Cardiac fibroblast (primary cell): ENCODE measurements at regions not wholly inside any gene's neighbourhood (a gene's known extent, or its start where the extent isn't known, plus 50 kb on each side); places are given as distances from the start of the nearest gene placed in this dataset.

ENCODE experiments used
- DNase-seq, 2 donors: peaks; one replicate each; pipeline versions ENCODE4 v3.0.0 to v3.0.0-alpha.2; 2010; ENCODE audit warnings: low read depth in 2 of 2
- H3K4me3 ChIP-seq, 2 donors: replicated peaks in 1 of 2; 1 replicate in 1 of 2; 2 replicates in 1 of 2; pipeline ENCODE4 v1.5.1; 2011; ENCODE audit warnings: low read depth in 2 of 2, low read length in 2 of 2, mild to moderate bottlenecking in 2 of 2, moderate library complexity in 1 of 2
- TF ChIP-seq, protein P1 (sequence below): IDR thresholded peaks from one replicate; pipeline ENCODE4 v1.5.1; 2011; ENCODE audit warnings: low read depth, mild to moderate bottlenecking, low read length, inconsistent platforms

DNA sequence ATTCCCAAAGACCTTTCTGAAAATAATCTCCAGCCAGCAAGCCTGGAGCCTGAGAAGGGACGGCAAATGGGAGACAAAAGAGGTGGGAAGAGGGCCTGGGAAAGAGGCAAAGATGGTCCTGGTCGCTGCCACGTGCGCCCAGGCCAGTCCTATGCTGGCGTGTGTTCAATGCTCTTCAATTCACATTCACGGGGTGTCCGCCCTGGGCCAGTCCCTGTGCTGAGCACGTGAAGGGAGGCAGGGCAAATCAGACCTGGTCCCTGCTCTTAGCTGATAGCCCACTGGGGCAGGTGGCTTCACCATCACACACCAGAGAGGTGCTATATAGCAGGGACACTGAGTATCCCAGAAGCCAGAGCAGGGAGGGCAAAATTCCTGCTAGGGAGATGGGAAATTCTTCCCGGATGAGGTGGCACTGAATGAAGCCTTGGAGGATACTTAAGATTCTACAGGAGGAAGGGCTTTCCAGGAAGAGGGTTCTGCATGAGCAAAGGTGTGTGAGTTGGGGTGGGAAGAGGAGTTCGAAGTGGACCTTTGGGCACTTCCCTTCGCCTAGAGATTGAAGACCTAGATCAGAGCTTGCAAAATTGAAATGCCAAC lies 148.2 kb downstream of the CHST1 start:
- H3K4me3 ChIP-seq, result no peak overlapping the region
- DNase-seq, result no peak
- TF ChIP-seq, protein P1, sequence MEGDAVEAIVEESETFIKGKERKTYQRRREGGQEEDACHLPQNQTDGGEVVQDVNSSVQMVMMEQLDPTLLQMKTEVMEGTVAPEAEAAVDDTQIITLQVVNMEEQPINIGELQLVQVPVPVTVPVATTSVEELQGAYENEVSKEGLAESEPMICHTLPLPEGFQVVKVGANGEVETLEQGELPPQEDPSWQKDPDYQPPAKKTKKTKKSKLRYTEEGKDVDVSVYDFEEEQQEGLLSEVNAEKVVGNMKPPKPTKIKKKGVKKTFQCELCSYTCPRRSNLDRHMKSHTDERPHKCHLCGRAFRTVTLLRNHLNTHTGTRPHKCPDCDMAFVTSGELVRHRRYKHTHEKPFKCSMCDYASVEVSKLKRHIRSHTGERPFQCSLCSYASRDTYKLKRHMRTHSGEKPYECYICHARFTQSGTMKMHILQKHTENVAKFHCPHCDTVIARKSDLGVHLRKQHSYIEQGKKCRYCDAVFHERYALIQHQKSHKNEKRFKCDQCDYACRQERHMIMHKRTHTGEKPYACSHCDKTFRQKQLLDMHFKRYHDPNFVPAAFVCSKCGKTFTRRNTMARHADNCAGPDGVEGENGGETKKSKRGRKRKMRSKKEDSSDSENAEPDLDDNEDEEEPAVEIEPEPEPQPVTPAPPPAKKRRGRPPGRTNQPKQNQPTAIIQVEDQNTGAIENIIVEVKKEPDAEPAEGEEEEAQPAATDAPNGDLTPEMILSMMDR, result no peak

DNA sequence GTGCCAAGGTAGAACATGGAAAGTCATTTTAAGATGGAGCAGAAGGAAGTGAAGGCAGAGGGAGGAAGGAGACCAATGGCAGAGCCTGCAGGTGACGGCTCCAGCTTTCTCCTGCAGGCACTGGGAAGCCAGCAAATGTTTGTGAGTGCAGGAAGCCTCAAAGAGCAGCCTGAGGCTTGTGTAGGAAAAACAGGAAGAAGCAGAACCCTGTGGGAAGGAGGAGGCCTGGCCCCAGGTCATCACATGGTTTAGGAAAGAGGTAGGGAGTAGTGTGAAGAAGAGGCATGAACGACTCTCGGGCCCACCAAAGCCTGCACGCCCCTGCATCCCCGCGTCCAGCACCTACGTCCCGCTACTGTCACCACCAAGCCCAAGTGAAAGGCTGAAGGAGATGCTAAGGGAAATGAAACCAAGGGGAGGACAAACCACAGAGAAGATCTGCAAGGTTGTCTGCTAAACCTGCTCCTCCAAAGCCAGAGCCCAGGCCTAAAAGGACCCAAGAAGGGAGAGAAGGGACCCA lies 151.5 kb downstream of the CHST1 start:
- TF ChIP-seq, protein P1, result no peak
- H3K4me3 ChIP-seq, result no peak overlapping the region
- DNase-seq, result no peak

DNA sequence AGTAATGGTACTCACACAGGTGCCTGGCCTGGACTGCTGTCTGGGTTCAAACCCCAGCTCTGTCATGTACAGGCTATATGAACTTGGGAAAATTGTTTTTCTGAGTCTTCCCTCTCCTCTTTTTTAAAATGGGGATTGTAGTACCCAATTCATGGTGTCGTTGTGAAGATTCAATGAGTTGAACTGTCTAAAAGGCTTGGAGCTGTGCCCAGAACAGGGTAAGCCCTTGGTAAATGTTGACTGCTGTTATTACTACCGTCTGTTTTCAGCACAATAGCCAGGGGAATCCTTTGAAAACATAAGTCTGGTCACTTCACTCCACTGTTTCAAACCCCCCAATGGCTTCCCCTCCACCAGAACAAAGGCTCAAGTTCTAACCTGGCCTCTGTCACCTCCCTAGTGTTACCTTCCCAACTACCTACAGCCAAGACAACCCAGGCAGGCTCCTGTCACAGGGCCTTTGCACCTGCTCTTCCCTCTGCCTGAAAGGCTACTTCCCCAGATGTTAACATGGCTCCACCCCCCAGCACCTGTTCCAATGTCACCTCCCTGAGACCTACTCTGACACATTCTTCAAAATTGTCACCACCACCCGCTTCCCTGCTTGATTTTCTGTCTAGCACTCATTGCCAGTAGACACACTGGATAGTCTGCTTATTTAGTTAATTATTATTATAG lies 152.8 kb downstream of the CHST1 start:
- no peak overlapping the region for H3K4me3 ChIP-seq
- TF ChIP-seq, protein P1, result no peak
- DNase-seq, result no peak

DNA sequence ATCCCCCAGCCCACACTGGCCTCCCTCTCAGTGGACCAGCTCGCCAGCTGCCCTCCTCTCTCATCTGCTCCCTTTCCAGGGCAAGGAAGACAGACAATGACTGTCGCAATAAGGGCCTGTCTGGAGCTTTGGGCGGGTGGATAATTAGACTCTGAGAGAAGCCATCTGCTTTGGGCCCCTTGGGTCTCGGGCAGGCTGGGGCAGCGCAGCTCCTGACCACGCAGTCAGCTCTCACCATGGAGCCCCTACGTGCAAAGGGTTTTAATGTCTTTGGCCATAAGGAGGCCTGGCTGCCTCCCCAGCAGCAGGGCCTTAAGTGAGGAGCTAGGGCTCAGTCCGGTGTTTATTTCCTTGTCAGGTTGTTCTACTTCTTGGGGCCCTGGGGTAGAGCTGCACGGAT lies 153.9 kb downstream of the CHST1 start:
- no peak for DNase-seq
- H3K4me3 ChIP-seq, result no peak overlapping the region
- TF ChIP-seq, protein P1, result no peak

DNA sequence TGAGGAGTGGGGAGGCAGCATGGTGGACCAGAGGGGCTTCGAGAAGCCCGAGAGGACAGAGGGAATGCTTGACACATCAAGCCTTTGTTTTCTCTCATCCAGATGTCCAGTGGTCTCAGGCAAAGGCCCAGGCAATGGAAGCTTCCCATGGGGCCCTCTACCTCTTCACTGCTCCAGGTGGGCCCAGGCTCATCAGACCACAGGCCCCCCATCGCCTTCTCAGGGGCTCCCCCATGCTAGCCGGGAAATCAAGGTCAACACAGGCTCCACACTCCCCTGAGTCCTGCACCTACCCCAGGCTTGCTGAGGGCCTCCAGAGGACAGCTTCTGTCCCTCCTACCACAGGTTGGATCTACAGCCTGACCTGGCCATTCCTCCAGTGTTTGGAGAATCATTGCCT lies 157.5 kb downstream of the CHST1 start:
- DNase-seq, result no peak
- TF ChIP-seq, protein P1, result no peak
- no peak overlapping the region for H3K4me3 ChIP-seq

DNA sequence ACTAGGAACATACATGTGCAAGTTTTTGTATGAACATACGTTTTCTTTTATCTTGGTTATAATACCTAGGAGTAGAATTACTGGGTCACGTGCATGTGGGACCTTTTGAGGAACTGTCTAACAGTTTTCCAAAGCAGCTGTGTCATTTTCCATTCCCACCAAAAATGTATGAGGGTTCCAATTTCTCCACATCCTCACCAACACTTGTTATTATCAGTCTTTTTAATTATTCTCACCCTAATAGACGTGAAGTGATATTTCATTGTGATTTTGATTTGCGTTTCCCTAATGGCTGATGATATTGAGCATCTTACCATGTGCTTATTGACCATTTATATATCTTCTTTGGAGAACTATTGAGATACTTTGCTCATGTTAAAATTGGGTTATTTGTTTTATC lies 162.1 kb downstream of the CHST1 start:
- H3K4me3 ChIP-seq, result no peak overlapping the region
- no peak for DNase-seq
- TF ChIP-seq, protein P1, result no peak
